Mucosa of descending colon (tissue), 3 donors: ENCODE measurements at regions not wholly inside any gene's neighbourhood (a gene's known extent, or its start where the extent isn't known, plus 50 kb on each side); places are given as distances from the start of the nearest gene placed in this dataset.

ENCODE experiments used
- ATAC-seq: fragments of 200-7000 bp; cut with Tn5 transposase; one replicate; pipeline ENCODE4 v1.9.1; 2020; ENCODE audit warnings: mild to moderate bottlenecking, moderate library complexity
- DNase-seq, 3 donors: peaks; one replicate each; pipeline ENCODE4 v3.0.0-alpha.2; 2020
- H3K36me3 ChIP-seq: fragments of 200-600 bp; one replicate; pipeline ENCODE4 v1.8.0; 2021; ENCODE audit warnings: low read depth, mild to moderate bottlenecking
- H3K4me1 ChIP-seq: fragments of 200-600 bp; one replicate; pipeline ENCODE4 v1.8.0; 2021; ENCODE audit warnings: low read depth, mild to moderate bottlenecking
- H3K4me3 ChIP-seq: fragments of 200-600 bp; one replicate; pipeline ENCODE4 v1.8.0; 2021; ENCODE audit warnings: mild to moderate bottlenecking
- H3K9me3 ChIP-seq: fragments of 200-600 bp; one replicate; pipeline ENCODE4 v1.8.0; 2021; ENCODE audit warnings: mild to moderate bottlenecking
- intact Hi-C, 2 donors: fragments of 100-400 bp; cut with DNase I in 1 of 2; cut with micrococcal nuclease in 1 of 2; formaldehyde crosslinking; loops; one replicate each; pipeline versions ENCODE4 v1.11.0 to v1.11.1; 2022; cut with DNase I, micrococcal nuclease
- TF ChIP-seq, protein P1 (sequence below): fragments of 200-600 bp; IDR thresholded peaks from one replicate; pipeline ENCODE4 v1.8.0; 2022; ENCODE audit warnings: antibody characterized with exemption, mild to moderate bottlenecking
- donor health status: DM: no; HTN: no; CAD: no; lungs with moderate emphysema.
- donor health status: DM: no; HTN: no; CAD: no.
- donor health status: DM: no; HTN: yes; CAD: no.

DNA sequence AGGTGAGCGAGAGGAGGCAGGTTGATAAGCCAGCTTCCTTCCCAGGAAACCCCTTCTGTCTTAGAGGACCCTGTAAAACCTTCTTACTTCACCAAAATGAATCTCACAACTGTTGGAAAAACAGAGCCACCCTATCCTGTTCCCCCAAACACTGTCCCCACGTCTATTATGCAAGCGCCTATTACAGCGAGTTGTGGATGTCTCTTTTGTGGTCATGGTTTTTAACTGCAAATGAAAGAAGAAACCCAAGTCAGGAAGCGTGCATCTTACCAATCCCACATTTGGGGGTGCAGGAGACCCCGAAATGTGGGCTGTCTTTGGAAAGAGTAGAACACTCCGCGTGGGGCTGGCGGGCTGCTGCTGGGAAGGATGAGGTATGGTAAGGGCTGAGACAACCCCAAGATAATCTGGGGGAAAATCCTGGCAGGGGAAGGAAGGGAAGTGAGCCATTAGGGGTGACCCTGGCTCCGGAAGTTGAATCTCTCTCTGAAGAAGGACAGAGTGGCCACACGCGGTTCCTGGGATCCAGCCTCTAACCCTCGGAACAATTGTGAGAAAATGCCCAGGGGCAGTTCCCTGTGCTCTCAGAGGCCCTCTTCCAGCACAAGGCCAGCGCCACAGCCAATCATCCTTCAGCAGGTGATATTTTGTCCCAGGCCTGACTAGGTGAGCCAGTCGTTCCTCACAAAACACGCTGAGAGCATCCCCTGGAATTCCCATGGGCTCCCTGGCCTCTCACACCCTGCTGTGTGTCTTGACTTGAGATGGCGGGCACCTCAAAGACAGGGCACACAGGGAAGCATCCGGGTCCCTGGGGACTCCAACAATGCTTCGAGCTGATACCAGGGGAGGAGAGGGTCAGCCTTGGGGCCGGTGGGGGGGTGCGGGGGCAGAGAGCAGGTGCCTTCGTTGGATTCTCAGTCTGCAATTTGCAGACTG lies 168.5 kb upstream of the IRF2BP2 start:
- Histone ChIP-seq H3K36me3 (no peaks in the 10 kb centered on the region), H3K4me1 (no peaks in the 10 kb centered on the region), H3K9me3 (no peaks in the 10 kb centered on the region), H3K4me3 (no peak overlapping the region)
- DNase-seq (peak in 1 of 3 donors; percentile 56), ATAC-seq (peak; percentile 8)
- intact Hi-C loops: no loop called here
- TF ChIP-seq, protein P1, sequence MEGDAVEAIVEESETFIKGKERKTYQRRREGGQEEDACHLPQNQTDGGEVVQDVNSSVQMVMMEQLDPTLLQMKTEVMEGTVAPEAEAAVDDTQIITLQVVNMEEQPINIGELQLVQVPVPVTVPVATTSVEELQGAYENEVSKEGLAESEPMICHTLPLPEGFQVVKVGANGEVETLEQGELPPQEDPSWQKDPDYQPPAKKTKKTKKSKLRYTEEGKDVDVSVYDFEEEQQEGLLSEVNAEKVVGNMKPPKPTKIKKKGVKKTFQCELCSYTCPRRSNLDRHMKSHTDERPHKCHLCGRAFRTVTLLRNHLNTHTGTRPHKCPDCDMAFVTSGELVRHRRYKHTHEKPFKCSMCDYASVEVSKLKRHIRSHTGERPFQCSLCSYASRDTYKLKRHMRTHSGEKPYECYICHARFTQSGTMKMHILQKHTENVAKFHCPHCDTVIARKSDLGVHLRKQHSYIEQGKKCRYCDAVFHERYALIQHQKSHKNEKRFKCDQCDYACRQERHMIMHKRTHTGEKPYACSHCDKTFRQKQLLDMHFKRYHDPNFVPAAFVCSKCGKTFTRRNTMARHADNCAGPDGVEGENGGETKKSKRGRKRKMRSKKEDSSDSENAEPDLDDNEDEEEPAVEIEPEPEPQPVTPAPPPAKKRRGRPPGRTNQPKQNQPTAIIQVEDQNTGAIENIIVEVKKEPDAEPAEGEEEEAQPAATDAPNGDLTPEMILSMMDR: no peak

DNA sequence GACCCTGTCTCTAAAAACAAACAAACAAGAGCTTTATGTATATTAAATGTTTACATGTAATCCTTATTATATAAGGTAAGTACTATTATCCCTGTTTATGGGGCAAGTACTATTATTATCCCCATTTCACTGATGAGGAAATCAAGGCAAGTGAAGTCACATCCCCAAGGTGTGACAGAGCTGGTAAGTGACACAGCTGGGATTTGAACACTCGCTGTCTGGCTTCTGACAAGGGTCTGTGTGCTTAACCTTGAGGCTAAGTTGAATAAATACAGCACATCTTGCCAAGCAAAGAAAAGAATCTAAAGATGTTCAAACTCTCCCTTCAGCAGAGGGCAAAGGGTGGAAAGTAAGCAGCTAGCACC lies 167.9 kb upstream of the IRF2BP2 start:
- Histone ChIP-seq H3K36me3 (no peaks in the 10 kb centered on the region), H3K4me1 (no peaks in the 10 kb centered on the region), H3K4me3 (no peak overlapping the region), H3K9me3 (no peaks in the 10 kb centered on the region)
- ATAC-seq (no peak), DNase-seq (no peak)
- TF ChIP-seq, protein P1: no peak
- intact Hi-C loops: no loop called here

DNA sequence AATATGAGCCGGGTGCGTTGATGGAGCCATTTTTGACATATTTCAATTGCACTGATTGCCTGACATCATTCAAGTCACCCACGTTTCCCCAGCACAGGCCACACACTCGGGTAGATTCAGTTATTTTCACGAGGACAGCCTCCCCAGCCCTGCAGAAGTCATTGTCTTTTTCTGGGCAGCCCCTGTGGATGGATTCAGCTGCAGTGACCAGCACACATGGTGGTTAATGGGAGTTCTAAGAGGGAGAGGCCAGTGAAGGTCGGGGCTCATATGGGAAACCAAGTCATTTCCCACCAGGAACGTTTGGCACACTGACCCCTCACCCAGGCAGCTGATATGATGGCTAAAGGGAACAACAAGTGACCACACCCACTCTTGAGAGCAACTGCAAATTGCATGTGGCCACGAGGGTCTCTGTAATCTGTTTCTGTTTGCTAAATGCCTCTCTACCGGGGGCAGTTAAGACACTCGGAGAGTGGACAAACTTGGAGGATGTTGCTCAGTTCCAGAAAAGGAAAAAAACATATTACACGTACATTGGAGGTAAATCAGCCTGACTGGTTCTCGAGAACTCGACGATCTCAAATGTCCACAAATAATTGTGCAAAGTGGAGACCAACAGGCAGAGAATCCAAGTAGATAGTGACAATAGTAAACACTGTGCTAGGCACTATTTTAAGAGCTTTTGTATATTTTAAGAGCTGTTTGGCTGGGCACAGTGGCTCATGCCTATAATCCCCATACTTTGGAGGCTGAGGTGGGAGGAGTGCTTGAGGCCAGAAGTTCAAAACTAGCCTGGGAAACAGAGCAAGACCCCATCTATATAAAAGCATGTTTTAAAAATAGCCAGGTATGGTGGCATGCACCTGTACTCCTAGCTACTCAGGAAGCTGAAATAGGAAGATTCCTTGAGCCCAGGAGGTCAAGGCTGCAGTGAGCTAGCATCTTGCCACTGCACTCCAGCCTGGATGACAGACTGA lies 167.2 kb upstream of the IRF2BP2 start:
- TF ChIP-seq, protein P1: no peak
- ATAC-seq (no peak), DNase-seq (no peak)
- intact Hi-C loops: no loop called here
- no peaks in the 10 kb centered on the region for H3K9me3 ChIP-seq
- no peak overlapping the region for H3K4me3 ChIP-seq
- H3K4me1 ChIP-seq: no peaks in the 10 kb centered on the region
- no peaks in the 10 kb centered on the region for H3K36me3 ChIP-seq

DNA sequence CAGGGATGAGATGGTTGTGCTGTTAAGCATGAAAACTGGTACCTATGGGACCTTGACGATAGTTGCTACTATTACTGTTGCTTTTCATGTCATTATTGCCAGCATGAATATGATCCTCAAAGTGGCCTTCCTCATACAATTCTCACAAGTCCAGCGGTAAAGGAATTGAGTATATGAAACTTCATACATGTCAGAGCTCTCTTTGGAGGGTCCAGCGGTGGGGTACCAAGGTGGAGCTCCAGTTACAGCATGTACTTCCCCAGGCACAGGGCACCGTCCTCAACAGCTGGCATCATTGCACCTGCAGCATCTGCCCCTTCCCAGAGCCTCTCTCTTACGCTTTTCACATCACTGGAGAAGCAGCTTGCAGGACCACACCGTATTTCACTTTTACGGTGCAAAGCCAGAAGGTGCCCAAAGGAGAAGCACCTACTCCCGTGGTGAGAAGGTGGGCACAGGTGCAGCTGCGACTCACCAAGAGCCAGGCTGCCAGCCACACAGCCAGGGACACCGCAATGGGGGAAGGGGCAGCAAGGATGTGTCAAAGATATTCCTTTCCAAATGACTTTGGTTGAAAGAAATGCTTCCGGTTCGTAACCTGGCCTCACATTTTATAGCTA lies 166.4 kb upstream of the IRF2BP2 start:
- H3K9me3 ChIP-seq: no peaks in the 10 kb centered on the region
- TF ChIP-seq, protein P1: no peak
- H3K36me3 ChIP-seq: no peaks in the 10 kb centered on the region
- DNase-seq (peak in 1 of 3 donors; percentile 62), ATAC-seq (no peak)
- no peak overlapping the region for H3K4me3 ChIP-seq
- intact Hi-C loops: no loop called here
- peaks cover 6% of the 10 kb centered on the region for H3K4me1 ChIP-seq

DNA sequence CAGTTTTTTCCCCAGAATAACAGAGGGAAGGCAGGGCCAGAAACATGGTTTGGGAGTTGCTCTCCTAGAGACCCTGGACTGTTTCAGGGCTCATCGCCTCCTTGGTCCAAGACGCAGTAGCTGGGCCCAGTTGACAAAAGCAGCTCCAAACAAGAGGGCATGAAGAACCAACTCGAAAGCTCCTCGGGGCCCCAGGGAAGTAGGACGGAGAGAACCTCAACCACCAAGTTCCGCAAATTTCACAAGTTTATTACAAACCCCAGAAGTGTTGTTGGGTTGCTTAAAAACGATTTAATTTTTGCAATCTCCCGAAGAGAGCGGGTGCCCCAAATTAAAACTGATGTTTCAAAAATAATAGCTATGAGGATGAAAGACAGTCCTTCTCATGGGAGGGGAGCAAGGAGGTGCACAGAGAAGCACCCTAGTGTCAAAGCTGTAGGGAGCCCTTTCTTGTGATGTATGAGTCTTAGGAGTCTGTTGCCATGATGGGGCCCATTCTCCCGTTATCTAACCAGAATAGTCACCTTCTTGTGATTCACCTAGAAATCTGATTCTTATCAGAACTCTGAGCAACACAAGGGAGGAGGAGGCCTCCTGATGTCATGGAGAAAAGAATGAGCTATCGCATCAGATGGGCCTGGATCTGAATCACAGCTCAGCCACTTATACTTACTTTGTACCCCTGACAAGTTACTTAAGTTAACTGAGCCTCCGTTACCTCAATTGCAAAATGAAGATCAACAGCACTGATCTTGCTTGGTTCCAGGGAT lies 165.7 kb upstream of the IRF2BP2 start:
- TF ChIP-seq, protein P1: no peak
- Histone ChIP-seq H3K4me3 (no peak overlapping the region), H3K9me3 (no peaks in the 10 kb centered on the region), H3K36me3 (no peaks in the 10 kb centered on the region), H3K4me1 (peaks cover 6% of the 10 kb centered on the region)
- intact Hi-C loops: no loop called here
- ATAC-seq (no peak), DNase-seq (no peak)
